Neutrophil (primary cell): ENCODE measurements at regions not wholly inside any gene's neighbourhood (a gene's known extent, or its start where the extent isn't known, plus 50 kb on each side); places are given as distances from the start of the nearest gene placed in this dataset.
"Not testable (repeated sequence)": the region's sequence is repeated elsewhere in the genome, so short reads cannot be mapped to it uniquely, and the experiment has no call there.

Experiments used
- H3K27ac ChIP-seq: fragments of 200-600 bp; sonication (generic); 2 replicates; pipeline ENCODE4 v1.5.1; 2016; ENCODE audit warnings: mild to moderate bottlenecking, moderate library complexity
- H3K27me3 ChIP-seq: fragments of 200-600 bp; sonication (generic); 2 replicates; pipeline ENCODE4 v1.6.0; 2016; ENCODE audit warnings: mild to moderate bottlenecking
- H3K36me3 ChIP-seq: fragments of 200-600 bp; sonication (generic); 2 replicates; pipeline ENCODE4 v1.5.1; 2017
- H3K4me1 ChIP-seq, 2 experiments: fragments of 200-600 bp in 1 of 2; sonication (generic) in 1 of 2; 1 replicate in 1 of 2; 2 replicates in 1 of 2; pipeline versions ENCODE4 v1.5.1 to v1.6.1; 2013 to 2016; ENCODE audit warnings: low read depth in 1 of 2, low read length in 1 of 2, mild to moderate bottlenecking in 1 of 2, moderate library complexity in 1 of 2; ENCODE audit not compliant: control insufficient read depth in 1 of 2, insufficient read depth in 1 of 2
- H3K4me3 ChIP-seq, 2 experiments: fragments of 200-600 bp in 1 of 2; sonication (generic) in 1 of 2; 1 replicate in 1 of 2; 2 replicates in 1 of 2; pipeline ENCODE4 v1.5.1; 2013 to 2016; ENCODE audit warnings: low read depth in 1 of 2, low read length in 1 of 2, mild to moderate bottlenecking in 1 of 2, moderate library complexity in 1 of 2
- H3K9me3 ChIP-seq: fragments of 200-600 bp; sonication (generic); 2 replicates; pipeline ENCODE4 v1.5.1; 2016
- TF ChIP-seq, protein P1 (sequence below): fragments of 200-600 bp; sonication (generic); IDR thresholded peaks from 2 replicates; pipeline ENCODE4 v1.5.1; 2016; ENCODE audit warnings: antibody characterized with exemption

DNA sequence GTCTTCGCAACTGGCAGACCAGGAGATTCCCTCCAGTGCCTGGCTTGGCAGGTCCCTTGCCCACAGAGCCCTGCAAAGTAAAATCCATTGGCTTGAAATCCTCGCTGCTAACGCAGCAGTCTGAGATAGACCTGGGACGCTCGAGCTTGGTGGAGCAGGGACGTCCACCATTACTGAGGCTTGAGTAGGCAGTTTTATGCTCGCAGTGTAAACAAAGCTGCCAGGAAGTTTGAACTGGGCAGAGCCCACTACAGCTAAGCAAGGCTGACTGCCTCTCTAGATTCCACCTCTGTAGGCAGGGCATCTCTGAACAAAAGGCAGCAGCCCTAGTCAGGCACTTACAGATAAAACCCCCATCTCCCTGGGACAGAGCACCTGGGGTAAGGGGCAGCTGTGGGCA is 205.0 kb upstream of the MME start:
- no peaks in the 10 kb centered on the region for H3K36me3 ChIP-seq
- no peak overlapping the region for H3K27ac ChIP-seq
- no peak overlapping the region for H3K4me3 ChIP-seq
- H3K9me3 ChIP-seq = no peaks in the 10 kb centered on the region
- peaks cover 10 to 11% of the 10 kb centered on the region in 2 experiments for H3K4me1 ChIP-seq
- H3K27me3 ChIP-seq = no peaks in the 10 kb centered on the region
- TF ChIP-seq, protein P1, sequence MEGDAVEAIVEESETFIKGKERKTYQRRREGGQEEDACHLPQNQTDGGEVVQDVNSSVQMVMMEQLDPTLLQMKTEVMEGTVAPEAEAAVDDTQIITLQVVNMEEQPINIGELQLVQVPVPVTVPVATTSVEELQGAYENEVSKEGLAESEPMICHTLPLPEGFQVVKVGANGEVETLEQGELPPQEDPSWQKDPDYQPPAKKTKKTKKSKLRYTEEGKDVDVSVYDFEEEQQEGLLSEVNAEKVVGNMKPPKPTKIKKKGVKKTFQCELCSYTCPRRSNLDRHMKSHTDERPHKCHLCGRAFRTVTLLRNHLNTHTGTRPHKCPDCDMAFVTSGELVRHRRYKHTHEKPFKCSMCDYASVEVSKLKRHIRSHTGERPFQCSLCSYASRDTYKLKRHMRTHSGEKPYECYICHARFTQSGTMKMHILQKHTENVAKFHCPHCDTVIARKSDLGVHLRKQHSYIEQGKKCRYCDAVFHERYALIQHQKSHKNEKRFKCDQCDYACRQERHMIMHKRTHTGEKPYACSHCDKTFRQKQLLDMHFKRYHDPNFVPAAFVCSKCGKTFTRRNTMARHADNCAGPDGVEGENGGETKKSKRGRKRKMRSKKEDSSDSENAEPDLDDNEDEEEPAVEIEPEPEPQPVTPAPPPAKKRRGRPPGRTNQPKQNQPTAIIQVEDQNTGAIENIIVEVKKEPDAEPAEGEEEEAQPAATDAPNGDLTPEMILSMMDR = no peak

GRCh38 chr3:154872696-154873095 is 207.4 kb upstream of the MME start:
- Histone ChIP-seq H3K9me3 (no peaks in the 10 kb centered on the region), H3K36me3 (no peaks in the 10 kb centered on the region), H3K27ac (no peak overlapping the region), H3K27me3 (no peaks in the 10 kb centered on the region), H3K4me3 (no peak overlapping the region), H3K4me1 (peaks cover 11% of the 10 kb centered on the region in 2 experiments)
- TF ChIP-seq, protein P1 = no peak

- Histone ChIP-seq H3K4me1 (peaks cover 11% of the 10 kb centered on the region in 2 experiments), H3K9me3 (no peaks in the 10 kb centered on the region), H3K27me3 (no peaks in the 10 kb centered on the region), H3K36me3 (no peaks in the 10 kb centered on the region), H3K4me3 (no peak overlapping the region), H3K27ac (no peak overlapping the region)
- TF ChIP-seq, protein P1 = no peak
Measured at GRCh38 chr3:154872074-154872473, 208.0 kb upstream of the MME start.

DNA sequence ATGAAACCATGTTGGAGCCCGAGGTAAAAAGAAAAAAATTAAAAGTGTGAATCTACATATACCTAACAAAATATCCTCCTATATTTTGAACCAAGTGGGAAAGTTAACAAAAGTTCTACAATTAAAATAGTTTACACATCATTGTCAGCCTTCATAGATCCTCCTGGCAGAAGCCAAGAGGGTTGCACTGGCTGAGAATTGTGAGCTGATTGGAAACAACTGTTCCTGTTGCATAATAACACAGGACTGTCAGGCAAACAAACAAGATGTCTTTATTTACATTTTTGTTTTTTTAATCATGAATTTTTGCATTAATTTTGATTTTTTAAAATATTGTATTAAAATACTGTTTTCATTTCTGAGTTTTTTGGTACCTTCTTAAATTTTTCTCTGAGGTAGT is 215.2 kb upstream of the MME start:
- H3K4me3 ChIP-seq = no peak overlapping the region
- no peaks in the 10 kb centered on the region for H3K27me3 ChIP-seq
- no peak overlapping the region for H3K27ac ChIP-seq
- no peaks in the 10 kb centered on the region for H3K9me3 ChIP-seq
- H3K36me3 ChIP-seq = no peaks in the 10 kb centered on the region
- TF ChIP-seq, protein P1 = no peak
- H3K4me1 ChIP-seq = no peaks in the 10 kb centered on the region

DNA sequence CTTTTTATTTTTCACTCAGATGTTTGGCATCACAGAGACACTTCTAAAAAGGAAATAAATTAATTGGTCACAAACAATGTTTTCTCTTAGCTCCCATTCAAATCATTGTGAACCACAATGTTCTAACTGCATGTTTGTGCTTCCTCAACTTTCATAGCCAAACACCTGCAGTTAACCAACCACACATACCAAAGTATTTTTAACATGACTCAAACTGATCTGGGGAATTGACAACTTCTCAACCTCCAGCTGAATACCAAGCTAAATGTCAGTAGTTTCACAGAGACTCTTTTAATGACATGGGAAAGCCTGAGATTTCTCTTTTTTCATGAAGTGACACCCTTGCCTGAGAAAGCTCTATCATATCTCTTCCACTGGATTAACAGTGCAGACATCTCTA is 217.9 kb upstream of the MME start:
- Histone ChIP-seq H3K9me3 (no peaks in the 10 kb centered on the region), H3K27me3 (no peaks in the 10 kb centered on the region)
- TF ChIP-seq, protein P1 = no peak

DNA sequence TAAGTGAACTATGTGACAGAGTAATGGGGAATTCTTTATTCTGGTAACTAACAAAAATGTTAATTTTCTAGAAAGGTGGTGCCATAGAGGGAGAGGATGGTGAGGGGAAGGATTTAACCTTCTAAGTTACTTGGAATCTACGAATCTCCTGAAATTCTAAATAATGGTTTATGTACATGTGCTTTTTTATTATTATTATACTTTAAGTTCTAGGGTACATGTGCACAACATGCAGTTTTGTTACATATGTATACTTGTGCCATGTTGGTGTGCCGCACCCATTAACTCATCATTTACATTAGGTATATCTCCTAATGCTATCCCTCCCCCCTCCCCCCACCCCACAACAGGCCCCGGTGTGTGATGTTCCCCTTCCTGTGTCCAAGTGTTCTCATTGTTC is 227.1 kb upstream of the MME start:
- H3K36me3 ChIP-seq, H3K4me1 ChIP-seq, H3K4me3 ChIP-seq, H3K27me3 ChIP-seq, H3K27ac ChIP-seq, H3K9me3 ChIP-seq: not testable (repeated sequence)

More for the DNA sequence above, 217.9 kb upstream of the MME start:
- H3K36me3 ChIP-seq = no peaks in the 10 kb centered on the region
- H3K4me3 ChIP-seq = no peak overlapping the region
- no peak overlapping the region for H3K27ac ChIP-seq
- H3K4me1 ChIP-seq = no peaks in the 10 kb centered on the region
